Mesodermal cell (in vitro differentiated cells): ENCODE measurements at regions not wholly inside any gene's neighbourhood (a gene's known extent, or its start where the extent isn't known, plus 50 kb on each side); places are given as distances from the start of the nearest gene placed in this dataset.
"Not testable (repeated sequence)": the region's sequence is repeated elsewhere in the genome, so short reads cannot be mapped to it uniquely, and the experiment has no call there.

Experiments used
- H3K27ac ChIP-seq: 2 replicates; pipeline ENCODE4 v1.7.0; 2013; ENCODE audit warnings: mild to moderate bottlenecking, low read depth, low read length, moderate library complexity; ENCODE audit not compliant: severe bottlenecking
- H3K36me3 ChIP-seq: 2 replicates; pipeline ENCODE4 v1.7.1; 2013; ENCODE audit warnings: mild to moderate bottlenecking, low read length, moderate library complexity; ENCODE audit not compliant: control insufficient read depth, insufficient read depth
- H3K4me1 ChIP-seq: one replicate; pipeline ENCODE4 v1.7.1; 2013; ENCODE audit warnings: mild to moderate bottlenecking, low read length; ENCODE audit not compliant: insufficient read depth, control insufficient read depth, poor library complexity, severe bottlenecking
- H3K4me3 ChIP-seq: 2 replicates; pipeline ENCODE4 v1.7.0; 2013; ENCODE audit warnings: low read length, control low read depth, mild to moderate bottlenecking; ENCODE audit not compliant: insufficient read depth, poor library complexity, severe bottlenecking; ENCODE audit errors: extremely low read depth
- H3K9me3 ChIP-seq: 2 replicates; pipeline ENCODE4 v1.7.1; 2013; ENCODE audit warnings: mild to moderate bottlenecking, low read length, moderate library complexity; ENCODE audit not compliant: control insufficient read depth
- WGBS, 2 experiments: methylation state at CpG; one replicate each; pipeline ENCODE4 v1.1.5; 2013; ENCODE audit warnings: missing lambda C conversion rate in 2 of 2; ENCODE audit not compliant: insufficient coverage in 2 of 2; 5-methylcytosine and 5-hydroxymethylcytosine counted together

GRCh38 chr2:107137706-107138105 lies 251.7 kb upstream of the ST6GAL2 start:
- Histone ChIP-seq H3K4me1 (no peaks in the 10 kb centered on the region), H3K4me3 (no peak overlapping the region), H3K36me3 (no peaks in the 10 kb centered on the region), H3K9me3 (no peaks in the 10 kb centered on the region), H3K27ac (no peak overlapping the region)
- 75 to 90% methylated on average over 1 of the region's 2 CpGs for WGBS, 2 experiments

DNA sequence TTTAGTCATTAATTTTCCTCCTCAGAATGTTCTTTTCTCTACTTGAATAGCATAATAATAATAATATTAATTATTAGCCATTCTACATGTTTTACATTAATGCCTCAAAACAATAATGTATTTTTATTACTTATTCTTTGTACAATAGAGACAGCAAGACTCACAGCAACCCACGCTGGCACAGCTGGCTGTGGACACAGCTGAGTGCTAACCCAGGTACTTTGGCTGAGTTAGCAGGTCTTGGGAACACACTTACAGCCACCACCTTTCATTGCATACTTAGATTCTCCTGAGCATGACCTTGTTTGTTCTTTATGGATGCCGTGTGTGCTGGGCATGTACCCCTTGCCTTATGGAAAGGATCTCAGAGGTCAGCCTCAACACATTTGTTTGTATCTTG lies 260.2 kb upstream of the ST6GAL2 start:
- no peaks in the 10 kb centered on the region for H3K9me3 ChIP-seq
- no peaks in the 10 kb centered on the region for H3K4me1 ChIP-seq
- no peak overlapping the region for H3K27ac ChIP-seq
- H3K4me3 ChIP-seq, result no peak overlapping the region
- no peaks in the 10 kb centered on the region for H3K36me3 ChIP-seq
- WGBS, 2 experiments, result 82 to 100% methylated on average over 1 to 2 of the region's 2 CpGs

GRCh38 chr2:107146645-107147044 lies 260.7 kb upstream of the ST6GAL2 start:
- not testable (repeated sequence) for H3K9me3 ChIP-seq, H3K4me1 ChIP-seq, H3K36me3 ChIP-seq, H3K4me3 ChIP-seq, H3K27ac ChIP-seq
- 70 to 90% methylated on average over 3 of the region's 5 CpGs for WGBS, 2 experiments

DNA sequence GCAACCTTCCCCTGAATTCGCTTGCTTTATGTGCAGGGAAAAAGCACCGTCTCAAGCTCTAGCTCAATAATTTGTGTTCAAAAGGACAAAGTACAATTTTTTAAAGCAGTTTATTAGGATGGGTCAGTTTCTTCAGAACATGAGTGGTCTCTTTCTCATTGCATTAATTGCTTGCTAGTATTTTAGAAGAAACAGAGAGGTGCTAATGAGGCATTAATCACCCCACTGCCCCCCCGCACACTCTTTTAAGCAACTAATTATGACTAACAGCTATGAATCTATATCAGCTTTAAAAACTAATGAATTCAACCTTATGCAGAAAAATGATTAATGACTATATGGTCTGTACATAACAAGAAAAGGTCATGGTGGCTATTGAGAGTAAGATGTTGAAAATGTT lies 262.1 kb upstream of the ST6GAL2 start:
- Histone ChIP-seq H3K27ac (no peak overlapping the region), H3K4me3 (no peak overlapping the region), H3K36me3 (no peaks in the 10 kb centered on the region), H3K9me3 (no peaks in the 10 kb centered on the region), H3K4me1 (no peaks in the 10 kb centered on the region)
- 96 to 100% methylated on average over 2 of the region's 3 CpGs for WGBS, 2 experiments

DNA sequence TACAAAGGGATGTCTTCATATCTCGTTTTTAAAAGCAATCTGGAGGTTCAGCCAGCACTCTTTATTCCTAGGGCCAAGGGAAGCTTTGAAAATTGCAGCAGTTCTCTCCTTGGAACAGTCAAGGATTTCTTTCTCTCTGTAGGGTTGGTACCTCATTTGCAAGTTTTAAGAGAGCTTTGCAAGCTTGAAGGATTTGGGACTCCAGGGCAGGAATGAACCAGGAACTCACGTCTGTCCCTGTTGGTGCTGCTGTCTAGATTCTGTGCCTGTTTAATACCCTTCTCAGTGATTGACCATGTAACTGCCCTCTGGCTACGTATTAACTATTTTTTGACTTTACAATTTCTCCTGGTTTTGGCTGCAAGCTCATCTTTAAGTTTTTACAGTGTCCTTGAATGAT lies 262.5 kb upstream of the ST6GAL2 start:
- H3K36me3 ChIP-seq, result no peaks in the 10 kb centered on the region
- H3K4me1 ChIP-seq, result no peaks in the 10 kb centered on the region
- no peaks in the 10 kb centered on the region for H3K9me3 ChIP-seq
- 59 to 64% methylated on average over 2 of the region's 3 CpGs for WGBS, 2 experiments
- no peak overlapping the region for H3K27ac ChIP-seq
- H3K4me3 ChIP-seq, result no peak overlapping the region

- Histone ChIP-seq H3K9me3 (no peaks in the 10 kb centered on the region), H3K27ac (no peak overlapping the region), H3K4me1 (no peaks in the 10 kb centered on the region), H3K36me3 (no peaks in the 10 kb centered on the region), H3K4me3 (no peak overlapping the region)
- WGBS, 2 experiments, result 85 to 97% methylated on average over 2 to 3 of the region's 5 CpGs
These were observed 274.8 kb upstream of the ST6GAL2 start for GRCh38 chr2:107160640-107161239.

DNA sequence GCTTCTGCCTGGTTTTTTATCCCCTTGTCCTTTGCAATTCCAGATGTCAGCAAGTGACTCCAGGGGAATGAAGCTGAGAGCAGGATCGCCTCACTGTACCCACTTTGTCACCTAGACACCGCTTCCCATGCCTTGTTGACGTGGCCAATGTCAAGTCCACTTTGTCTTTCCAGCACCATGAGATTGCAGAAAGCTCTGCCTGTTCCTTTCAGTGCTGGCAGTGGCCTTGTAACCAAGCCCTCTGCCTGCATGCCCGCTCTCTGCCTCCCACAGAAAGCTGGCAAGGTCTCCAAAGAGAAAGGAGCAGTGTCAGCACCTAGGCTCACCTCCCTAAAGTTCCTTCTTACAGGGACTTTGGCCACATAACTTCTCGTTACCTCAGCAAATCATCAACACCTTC lies 282.2 kb upstream of the ST6GAL2 start:
- WGBS, 2 experiments, result 88 to 93% methylated on average over 5 of the region's 5 CpGs
- Histone ChIP-seq H3K27ac (no peak overlapping the region), H3K4me3 (no peak overlapping the region), H3K4me1 (no peaks in the 10 kb centered on the region), H3K36me3 (no peaks in the 10 kb centered on the region), H3K9me3 (no peaks in the 10 kb centered on the region)

GRCh38 chr2:107174171-107174570 lies 288.2 kb upstream of the ST6GAL2 start:
- Histone ChIP-seq H3K4me1 (no peaks in the 10 kb centered on the region), H3K36me3 (no peaks in the 10 kb centered on the region), H3K27ac (no peak overlapping the region), H3K4me3 (no peak overlapping the region), H3K9me3 (no peaks in the 10 kb centered on the region)
- 89 to 92% methylated on average over 3 to 7 of the region's 9 CpGs for WGBS, 2 experiments

DNA sequence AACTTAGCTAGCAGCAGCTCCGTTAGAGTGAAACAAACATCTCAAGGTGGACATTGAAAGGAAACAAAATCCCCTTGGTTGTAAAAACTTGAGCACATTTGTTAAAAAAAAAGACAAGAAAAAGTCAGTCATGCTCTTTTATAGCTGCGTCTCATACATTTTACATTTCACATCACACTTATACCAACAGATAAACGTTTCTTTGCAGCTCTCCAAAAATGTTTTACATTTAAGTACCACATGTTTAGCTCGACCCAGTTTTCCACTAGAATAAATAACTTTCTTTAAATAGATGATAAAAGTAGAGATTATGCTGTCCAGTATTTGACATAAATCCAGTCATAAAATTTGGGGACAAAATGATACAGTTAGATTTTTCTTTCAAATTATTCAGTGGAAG lies 297.0 kb upstream of the ST6GAL2 start:
- Histone ChIP-seq H3K4me3 (no peak overlapping the region), H3K9me3 (no peaks in the 10 kb centered on the region), H3K27ac (no peak overlapping the region), H3K4me1 (no peaks in the 10 kb centered on the region), H3K36me3 (no peaks in the 10 kb centered on the region)
- WGBS, 2 experiments, result 82 to 88% methylated on average over 2 to 3 of the region's 4 CpGs

DNA sequence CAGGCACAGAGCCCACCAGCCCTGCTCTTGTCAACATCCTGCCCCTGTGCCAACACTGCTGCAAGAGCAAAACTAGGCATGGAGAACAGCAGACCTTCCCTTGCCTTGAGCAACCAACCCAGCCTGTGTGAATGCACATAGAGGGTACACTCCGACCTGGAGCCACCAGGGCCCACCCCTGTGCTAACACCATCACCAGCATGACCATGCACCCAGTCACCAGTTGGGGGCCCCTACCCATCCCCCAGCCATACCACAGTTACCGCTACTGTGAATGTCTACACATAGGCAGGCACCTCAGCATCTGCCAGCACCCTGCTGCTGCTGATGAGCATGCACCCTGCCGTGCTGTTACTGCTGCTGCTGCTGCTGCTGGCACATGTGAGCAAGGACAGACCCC lies 301.9 kb upstream of the ST6GAL2 start:
- no peaks in the 10 kb centered on the region for H3K4me1 ChIP-seq
- no peaks in the 10 kb centered on the region for H3K9me3 ChIP-seq
- 70 to 89% methylated on average over 3 of the region's 3 CpGs for WGBS, 2 experiments
- H3K27ac ChIP-seq, result no peak overlapping the region
- no peaks in the 10 kb centered on the region for H3K36me3 ChIP-seq
- H3K4me3 ChIP-seq, result no peak overlapping the region

GRCh38 chr2:107195631-107196030 lies 309.7 kb upstream of the ST6GAL2 start:
- Histone ChIP-seq H3K4me1 (no peaks in the 10 kb centered on the region), H3K36me3 (no peaks in the 10 kb centered on the region), H3K4me3 (no peak overlapping the region), H3K27ac (no peak overlapping the region), H3K9me3 (no peaks in the 10 kb centered on the region)
- 100% methylated on average over 2 of the region's 3 CpGs; no CpG with 5 or more reads in 1 of the 2 experiments for WGBS, 2 experiments
